ENCODE measurements at regions not wholly inside any gene's neighbourhood (a gene's known extent, or its start where the extent isn't known, plus 50 kb on each side); places are given as distances from the start of the nearest gene placed in this dataset.

DNA sequence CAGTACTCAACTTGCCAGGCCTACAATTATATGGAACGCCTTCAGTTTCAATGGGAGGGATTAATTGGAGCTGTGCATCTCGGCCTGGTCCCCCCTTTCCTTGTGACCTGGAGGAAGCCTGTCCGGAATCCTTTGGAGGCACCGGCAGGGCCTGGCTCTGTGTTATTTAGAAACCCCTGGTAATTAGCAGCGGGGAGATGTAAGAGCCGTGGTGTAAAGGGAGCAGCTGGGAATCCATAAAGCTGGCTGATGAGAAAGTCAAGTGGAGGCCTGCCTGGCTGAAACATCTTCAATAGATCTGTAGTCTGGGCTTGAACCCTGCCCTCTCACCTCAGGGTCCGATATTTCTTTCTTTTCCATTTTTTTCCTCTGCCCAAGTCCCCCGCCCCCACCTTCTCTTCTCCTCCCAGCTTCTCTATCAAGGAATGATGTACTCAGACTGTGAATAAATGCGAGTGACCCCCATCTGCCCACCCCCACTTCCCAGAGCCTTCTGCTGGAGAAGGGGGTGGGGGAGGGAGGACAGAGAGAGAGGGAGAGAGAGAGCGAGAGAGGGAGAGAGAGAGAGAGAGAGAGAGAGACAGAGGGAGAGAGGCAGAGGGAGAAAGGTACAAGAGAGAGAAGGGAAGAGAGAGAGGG, 495.5 kb upstream of the ZFHX3 start:
- Histone ChIP-seq H3K36me3 (ENCODE audit: insufficient read depth, low read length) (no peaks in the 10 kb centered on the region), H3K9me3 (ENCODE audit: control insufficient read depth, insufficient read depth, low read length) (no peaks in the 10 kb centered on the region), H3K9ac (ENCODE audit: low read depth, low read length) (peak overlapping the region; percentile 72; the same call in 1 of the 2 replicates), H3K4me1 (ENCODE audit: insufficient read depth, low read length) (peaks cover 15% of the 10 kb centered on the region)

DNA sequence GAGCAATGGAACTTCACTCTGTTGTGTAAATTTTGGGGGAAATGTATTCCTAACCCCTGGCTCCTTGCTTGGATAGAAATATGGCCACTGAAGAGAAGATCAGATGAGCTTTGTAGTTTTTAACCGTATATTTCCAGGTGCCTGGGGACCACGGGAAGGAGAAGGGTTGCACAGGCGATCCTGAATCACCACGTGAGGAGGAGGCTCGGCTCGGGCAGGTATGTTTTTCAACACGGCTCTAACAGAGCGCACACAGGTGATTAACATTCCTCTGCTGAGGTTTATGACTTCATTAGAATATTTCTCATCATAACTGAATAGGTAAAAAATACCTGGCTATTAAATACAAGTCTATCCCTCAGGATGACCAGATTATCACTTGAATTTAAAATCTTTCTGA, 495.0 kb upstream of the ZFHX3 start:
- Histone ChIP-seq H3K9me3 (ENCODE audit: control insufficient read depth, insufficient read depth, low read length) (no peaks in the 10 kb centered on the region), H3K36me3 (ENCODE audit: insufficient read depth, low read length) (no peaks in the 10 kb centered on the region), H3K4me1 (ENCODE audit: insufficient read depth, low read length) (peaks cover 14% of the 10 kb centered on the region), H3K9ac (ENCODE audit: low read depth, low read length) (no peak overlapping the region)

DNA sequence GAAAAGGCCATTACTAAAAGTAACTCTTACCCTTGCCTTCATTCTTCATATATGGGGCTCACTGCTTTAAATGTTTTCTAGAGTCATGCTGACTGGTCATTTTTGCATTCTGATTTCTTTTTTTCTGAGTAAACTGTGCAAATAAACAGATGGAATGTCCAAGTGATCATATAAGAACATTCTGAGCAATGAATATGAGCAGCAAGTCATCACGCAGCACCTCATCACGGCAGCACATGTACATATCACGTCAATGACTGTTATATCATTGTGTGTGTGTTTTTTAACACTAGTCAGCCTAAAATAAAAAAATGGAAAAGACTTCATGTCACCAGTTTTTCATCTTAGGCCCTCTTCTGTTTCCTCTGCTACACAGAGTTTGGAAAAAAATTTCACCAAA, 490.0 kb upstream of the ZFHX3 start:
- Histone ChIP-seq H3K36me3 (ENCODE audit: insufficient read depth, low read length) (no peaks in the 10 kb centered on the region), H3K9ac (ENCODE audit: low read depth, low read length) (no peak overlapping the region), H3K4me1 (ENCODE audit: insufficient read depth, low read length) (no peaks in the 10 kb centered on the region; the same call in 1 of the 2 replicates), H3K9me3 (ENCODE audit: control insufficient read depth, insufficient read depth, low read length) (no peaks in the 10 kb centered on the region)

DNA sequence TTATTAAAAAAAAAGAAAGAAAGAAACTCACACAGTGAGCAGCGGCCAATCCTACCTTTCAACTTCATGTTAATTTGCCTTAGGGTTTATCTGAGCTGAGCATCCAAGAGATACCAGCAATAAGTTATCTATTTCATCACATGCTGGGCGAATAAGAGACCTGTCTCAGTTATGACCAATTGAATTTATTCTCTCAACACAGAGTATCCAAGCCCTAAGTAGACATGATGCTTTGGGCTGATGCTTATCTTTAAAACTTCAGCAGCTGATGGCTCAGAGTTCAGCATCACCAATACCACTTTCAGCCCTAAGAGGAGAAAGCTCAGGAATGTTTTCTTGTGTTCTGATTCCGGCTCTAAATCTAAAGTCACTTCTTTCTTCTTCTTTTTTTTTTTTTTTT, 489.0 kb upstream of the ZFHX3 start:
- H3K9ac ChIP-seq (ENCODE audit: low read depth, low read length) = no peak overlapping the region
- H3K36me3 ChIP-seq (ENCODE audit: insufficient read depth, low read length) = no peaks in the 10 kb centered on the region
- H3K9me3 ChIP-seq (ENCODE audit: control insufficient read depth, insufficient read depth, low read length) = peaks cover 3% of the 10 kb centered on the region; the same call in 1 of the 2 replicates
- no peaks in the 10 kb centered on the region for H3K4me1 ChIP-seq (ENCODE audit: insufficient read depth, low read length)

DNA sequence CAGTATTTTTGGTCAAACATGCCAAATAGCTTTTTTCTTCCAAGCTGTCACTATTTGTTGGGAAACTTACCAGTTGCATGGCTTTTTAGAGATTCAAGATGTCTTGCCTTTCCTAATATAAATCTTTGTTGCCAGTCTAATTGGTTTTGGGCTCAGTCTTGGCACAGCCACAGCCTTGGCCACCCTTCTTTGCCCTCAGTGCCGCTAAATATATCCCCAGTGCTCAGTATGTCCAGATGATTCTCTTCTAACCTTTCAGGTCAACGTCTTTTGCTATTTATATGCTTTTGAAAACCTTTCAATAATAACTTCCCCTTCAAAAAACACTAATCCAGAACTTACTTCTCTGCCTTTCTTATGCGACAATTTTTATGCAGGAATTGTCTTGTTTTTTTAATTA, 483.1 kb upstream of the ZFHX3 start:
- H3K36me3 ChIP-seq (ENCODE audit: insufficient read depth, low read length) = no peaks in the 10 kb centered on the region
- no peaks in the 10 kb centered on the region for H3K4me1 ChIP-seq (ENCODE audit: insufficient read depth, low read length)
- H3K9ac ChIP-seq (ENCODE audit: low read depth, low read length) = no peak overlapping the region
- H3K9me3 ChIP-seq (ENCODE audit: control insufficient read depth, insufficient read depth, low read length) = peaks cover 3% of the 10 kb centered on the region; the same call in 1 of the 2 replicates

DNA sequence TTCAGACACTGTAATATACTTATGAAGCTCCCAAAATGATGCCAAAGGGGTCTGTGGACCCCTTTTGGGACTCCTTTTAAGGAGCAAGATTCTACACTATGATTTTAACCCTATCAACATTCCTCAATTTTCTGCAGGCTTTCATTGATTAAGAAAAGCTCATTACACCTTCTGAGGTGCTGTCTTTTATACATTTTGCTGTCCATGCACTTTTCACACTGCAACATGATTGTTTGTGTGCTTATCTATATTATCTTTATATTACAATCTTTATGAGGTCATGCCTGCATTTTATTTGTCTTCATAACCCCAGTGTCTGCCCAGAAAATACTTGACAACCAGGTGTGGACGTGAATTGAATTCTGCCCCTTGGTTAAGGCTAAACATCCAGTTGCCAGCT, 482.6 kb upstream of the ZFHX3 start:
- Histone ChIP-seq H3K9ac (ENCODE audit: low read depth, low read length) (no peak overlapping the region), H3K4me1 (ENCODE audit: insufficient read depth, low read length) (no peaks in the 10 kb centered on the region), H3K9me3 (ENCODE audit: control insufficient read depth, insufficient read depth, low read length) (peaks cover 3% of the 10 kb centered on the region; the same call in 1 of the 2 replicates), H3K36me3 (ENCODE audit: insufficient read depth, low read length) (no peaks in the 10 kb centered on the region)

DNA sequence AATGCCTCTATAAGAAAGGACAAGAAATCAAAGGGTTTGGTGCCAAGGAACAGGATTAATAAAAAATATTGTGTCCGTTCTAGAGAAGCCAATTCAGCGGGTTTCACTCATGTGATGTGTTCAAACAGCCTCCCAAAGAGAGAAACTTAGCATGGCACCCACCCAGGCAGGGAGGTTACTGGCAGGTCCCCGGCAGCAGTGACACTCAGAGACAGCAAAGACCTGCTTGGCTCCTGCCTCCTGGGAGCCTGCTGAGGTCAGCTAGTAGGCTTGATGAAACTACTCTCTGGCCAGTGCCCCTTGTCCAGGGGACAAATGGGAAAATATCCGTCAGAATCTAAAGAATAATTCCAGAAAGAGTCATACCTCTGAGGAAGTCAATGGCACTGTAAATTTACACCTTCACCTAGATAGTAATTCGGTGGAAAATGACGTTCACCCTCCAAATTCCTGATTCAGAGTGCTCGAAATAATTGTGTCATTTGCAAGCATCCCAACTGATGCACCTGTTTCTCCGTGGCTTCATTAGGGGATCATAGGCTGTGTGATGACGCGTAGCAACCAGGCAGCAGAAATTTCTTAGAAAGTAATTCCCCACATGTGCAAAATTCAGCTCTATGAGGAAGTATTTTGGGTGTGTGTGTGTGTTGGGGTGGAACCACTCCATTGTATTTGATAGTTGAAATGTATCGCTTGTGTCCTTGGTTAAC, 481.5 kb upstream of the ZFHX3 start:
- Histone ChIP-seq H3K9me3 (ENCODE audit: control insufficient read depth, insufficient read depth, low read length) (peaks cover 3% of the 10 kb centered on the region; the same call in 1 of the 2 replicates), H3K9ac (ENCODE audit: low read depth, low read length) (no peak overlapping the region), H3K36me3 (ENCODE audit: insufficient read depth, low read length) (no peaks in the 10 kb centered on the region), H3K4me1 (ENCODE audit: insufficient read depth, low read length) (no peaks in the 10 kb centered on the region)

DNA sequence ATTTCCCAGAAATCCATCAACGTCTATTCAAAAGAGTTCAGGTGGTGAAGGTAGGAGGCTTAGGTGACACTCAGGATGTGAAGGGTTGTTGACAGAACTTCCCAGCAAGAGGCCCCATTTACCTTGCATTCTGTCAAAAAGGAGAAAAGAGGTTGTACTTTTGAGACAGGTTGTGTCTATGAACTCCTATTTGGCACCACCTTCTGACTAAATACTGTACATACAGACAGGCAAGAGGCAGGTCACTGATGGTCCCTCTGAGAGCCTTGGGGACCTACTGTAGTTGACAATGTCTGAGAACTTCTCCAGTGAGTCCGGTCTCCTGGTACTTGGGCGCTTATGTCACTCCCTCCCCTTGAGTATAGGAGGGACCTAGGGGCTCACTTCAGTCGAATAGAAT, 479.3 kb upstream of the ZFHX3 start:
- H3K9ac ChIP-seq (ENCODE audit: low read depth, low read length) = no peak overlapping the region

DNA sequence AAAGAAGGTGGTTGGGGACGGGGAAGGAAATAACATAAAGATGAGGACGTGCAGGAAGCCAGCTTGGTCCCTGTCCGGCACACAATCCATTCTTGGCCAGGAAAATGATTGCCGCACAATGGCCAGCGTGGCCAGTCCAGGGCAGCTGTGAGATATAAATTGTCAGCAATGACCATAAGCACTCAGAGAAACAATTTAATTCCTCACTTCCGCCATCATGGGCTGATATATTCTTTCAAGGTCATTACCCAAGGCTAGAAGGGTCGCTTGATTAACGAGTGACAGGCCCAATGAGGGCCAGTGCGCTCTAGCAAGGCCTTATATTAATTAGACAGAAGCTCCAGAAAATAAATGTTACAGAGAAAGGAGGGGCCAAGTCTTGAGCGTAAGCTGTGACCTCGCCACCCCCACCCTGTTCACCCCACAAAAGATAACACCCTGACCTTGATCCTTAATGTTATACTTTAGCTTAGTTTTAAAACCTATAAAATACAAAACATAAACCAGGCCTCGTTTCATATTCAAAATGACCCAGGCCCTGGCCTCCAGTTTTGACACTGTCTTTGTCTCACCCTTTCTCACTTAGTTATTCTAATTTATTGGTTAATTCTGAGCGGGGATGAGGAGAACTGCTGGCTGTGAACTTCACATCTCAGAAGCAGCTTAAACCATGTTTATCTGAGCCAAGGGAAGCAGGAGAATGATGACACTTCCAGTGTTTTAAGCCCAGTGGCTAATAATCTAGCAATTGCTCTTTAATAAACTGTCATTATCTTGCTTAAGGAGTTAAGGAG, 478.3 kb upstream of the ZFHX3 start:
- no peak overlapping the region for H3K9ac ChIP-seq (ENCODE audit: low read depth, low read length)

More for the DNA sequence above, 479.3 kb upstream of the ZFHX3 start:
- no peaks in the 10 kb centered on the region for H3K9me3 ChIP-seq (ENCODE audit: control insufficient read depth, insufficient read depth, low read length)
- H3K36me3 ChIP-seq (ENCODE audit: insufficient read depth, low read length) = no peaks in the 10 kb centered on the region
- no peaks in the 10 kb centered on the region for H3K4me1 ChIP-seq (ENCODE audit: insufficient read depth, low read length)

DNA sequence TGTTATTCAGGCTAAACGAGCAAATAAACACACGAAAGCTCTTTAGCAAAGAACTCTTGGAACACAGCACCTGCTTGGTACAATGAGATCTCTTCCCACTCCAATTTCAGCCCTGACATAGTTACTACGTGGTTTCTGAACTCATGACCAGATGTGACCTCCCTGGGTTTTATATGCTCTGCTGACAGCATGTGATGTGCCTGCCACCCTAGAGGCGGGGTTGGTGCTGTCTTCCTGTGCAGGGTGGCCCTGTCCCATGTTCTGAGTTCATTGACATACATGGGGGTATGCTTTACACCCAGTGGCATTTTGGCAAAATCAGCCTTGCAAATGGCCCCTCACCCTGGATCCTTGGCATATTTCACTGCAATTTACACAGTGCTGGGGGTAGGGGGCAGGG, 475.3 kb upstream of the ZFHX3 start:
- Histone ChIP-seq H3K9ac (ENCODE audit: low read depth, low read length) (no peak overlapping the region), H3K9me3 (ENCODE audit: control insufficient read depth, insufficient read depth, low read length) (no peaks in the 10 kb centered on the region), H3K4me1 (ENCODE audit: insufficient read depth, low read length) (no peaks in the 10 kb centered on the region), H3K36me3 (ENCODE audit: insufficient read depth, low read length) (no peaks in the 10 kb centered on the region)

More for the DNA sequence above, 478.3 kb upstream of the ZFHX3 start:
- no peaks in the 10 kb centered on the region for H3K36me3 ChIP-seq (ENCODE audit: insufficient read depth, low read length)
- H3K4me1 ChIP-seq (ENCODE audit: insufficient read depth, low read length) = no peaks in the 10 kb centered on the region
- H3K9me3 ChIP-seq (ENCODE audit: control insufficient read depth, insufficient read depth, low read length) = no peaks in the 10 kb centered on the region

DNA sequence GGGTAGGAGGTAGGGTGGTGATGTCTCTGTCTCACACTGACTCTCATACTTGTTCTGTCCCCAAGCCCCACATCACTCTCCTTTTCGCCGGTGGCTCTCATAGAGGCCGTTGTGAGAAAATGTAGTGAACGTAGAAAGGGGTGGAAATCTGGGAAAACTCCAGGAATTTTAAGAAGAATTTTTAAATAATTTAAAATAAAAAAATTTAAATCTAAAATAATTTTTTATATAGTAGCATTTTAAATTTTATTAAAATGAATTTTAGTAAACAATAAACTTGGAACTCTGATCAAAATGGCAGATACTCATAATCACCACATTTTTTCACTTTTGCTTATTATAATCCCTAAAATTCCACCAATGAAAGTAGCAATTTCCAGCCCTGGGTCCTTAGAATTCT, 473.6 kb upstream of the ZFHX3 start:
- H3K4me1 ChIP-seq (ENCODE audit: insufficient read depth, low read length) = no peaks in the 10 kb centered on the region

DNA sequence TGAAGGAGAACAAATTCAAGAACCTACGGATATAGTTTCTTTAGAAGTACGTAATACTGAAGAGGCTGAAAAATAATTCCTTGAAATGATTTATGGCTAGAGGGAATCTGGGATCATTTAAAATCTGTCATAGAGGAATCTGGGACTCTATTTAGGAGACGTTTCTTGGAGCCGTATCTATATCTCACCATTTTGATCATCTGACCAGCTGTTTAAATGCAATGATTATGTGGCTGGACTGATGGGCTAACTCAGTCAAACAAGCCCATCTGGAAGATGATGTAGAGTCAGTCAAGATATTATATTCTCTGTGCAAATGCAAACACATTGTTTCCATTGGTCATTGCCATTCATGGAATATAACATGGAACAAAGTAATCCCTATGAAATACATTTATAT, 467.7 kb upstream of the ZFHX3 start:
- Histone ChIP-seq H3K9me3 (ENCODE audit: control insufficient read depth, insufficient read depth, low read length) (no peaks in the 10 kb centered on the region), H3K4me1 (ENCODE audit: insufficient read depth, low read length) (no peaks in the 10 kb centered on the region), H3K9ac (ENCODE audit: low read depth, low read length) (no peak overlapping the region), H3K36me3 (ENCODE audit: insufficient read depth, low read length) (no peaks in the 10 kb centered on the region)

More for the DNA sequence above, 473.6 kb upstream of the ZFHX3 start:
- H3K36me3 ChIP-seq (ENCODE audit: insufficient read depth, low read length) = no peaks in the 10 kb centered on the region
- H3K9ac ChIP-seq (ENCODE audit: low read depth, low read length) = no peak overlapping the region
- no peaks in the 10 kb centered on the region for H3K9me3 ChIP-seq (ENCODE audit: control insufficient read depth, insufficient read depth, low read length)

DNA sequence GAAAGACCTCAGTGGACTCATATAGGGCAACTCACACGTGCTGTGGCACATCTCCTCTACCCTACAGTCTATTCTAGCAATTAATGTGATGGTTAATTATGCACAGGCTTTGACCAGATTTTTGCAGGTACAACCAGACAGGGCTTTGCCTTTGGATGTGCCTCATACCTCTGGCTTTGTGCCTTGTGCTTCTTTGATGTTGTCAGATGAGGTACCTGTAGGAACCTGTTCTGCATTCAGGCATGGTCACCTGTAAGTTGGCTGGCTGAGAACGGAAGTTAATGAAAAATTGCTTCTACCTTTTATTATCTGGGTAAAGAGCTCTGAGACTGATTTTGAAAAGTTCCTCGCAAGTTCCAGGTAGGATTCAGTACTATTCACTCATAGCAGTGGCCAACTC, 462.9 kb upstream of the ZFHX3 start:
- Histone ChIP-seq H3K4me1 (ENCODE audit: insufficient read depth, low read length) (no peaks in the 10 kb centered on the region), H3K36me3 (ENCODE audit: insufficient read depth, low read length) (no peaks in the 10 kb centered on the region), H3K9me3 (ENCODE audit: control insufficient read depth, insufficient read depth, low read length) (no peaks in the 10 kb centered on the region), H3K9ac (ENCODE audit: low read depth, low read length) (no peak overlapping the region)

DNA sequence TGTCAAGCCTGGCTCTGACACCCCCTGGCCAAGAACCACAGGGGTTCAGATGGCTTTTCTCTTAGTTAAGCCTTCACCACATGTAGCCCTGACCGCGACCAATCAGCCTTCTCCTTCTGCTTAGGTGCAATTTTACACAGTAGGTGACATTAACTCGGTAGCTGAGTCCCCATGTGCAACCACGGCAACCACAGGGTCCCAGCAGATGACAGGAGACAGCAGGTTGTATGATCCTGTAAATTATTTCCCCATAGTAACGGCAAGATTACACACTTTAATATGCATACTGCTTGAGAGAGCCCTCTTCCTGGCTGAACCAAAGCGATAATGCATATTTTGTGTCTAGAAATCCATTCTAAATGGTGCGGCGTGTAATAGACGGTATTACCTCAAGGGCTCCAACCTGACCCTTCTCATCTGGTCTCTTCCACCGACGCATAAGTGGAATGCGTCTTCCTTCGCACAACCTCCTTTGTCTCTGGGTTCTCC, 458.7 kb upstream of the ZFHX3 start:
- no peaks in the 10 kb centered on the region for H3K9me3 ChIP-seq (ENCODE audit: control insufficient read depth, insufficient read depth, low read length)
- no peaks in the 10 kb centered on the region for H3K36me3 ChIP-seq (ENCODE audit: insufficient read depth, low read length)
- H3K9ac ChIP-seq (ENCODE audit: low read depth, low read length) = no peak overlapping the region
- H3K4me1 ChIP-seq (ENCODE audit: insufficient read depth, low read length) = no peaks in the 10 kb centered on the region
